ENCODE measurements at regions not wholly inside any gene's neighbourhood (a gene's known extent, or its start where the extent isn't known, plus 50 kb on each side); places are given as distances from the start of the nearest gene placed in this dataset.

DNA sequence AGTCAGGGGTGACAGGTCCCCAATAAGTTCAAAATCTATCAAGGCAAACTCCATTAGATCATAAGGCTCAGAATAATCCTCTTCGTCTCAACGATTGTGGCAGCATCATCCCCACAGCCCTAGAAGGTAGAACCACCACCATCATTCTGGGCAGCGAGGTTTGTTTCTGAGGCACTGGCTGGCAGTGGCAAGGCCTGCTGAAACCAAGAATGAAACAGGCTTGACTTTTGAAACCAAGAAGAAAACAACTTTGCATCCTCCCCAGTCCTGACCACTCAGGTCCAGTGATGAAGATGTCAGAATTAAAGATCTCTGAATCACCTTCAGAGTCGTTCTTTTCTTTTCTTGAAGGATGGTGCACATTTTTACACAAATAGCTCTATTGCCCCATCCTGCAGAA is 152.6 kb upstream of the SYT1 start (continued):
- TF ChIP-seq RCOR1 (IDR thresholded peaks at IDR 0.05; ENCODE audit: insufficient replicate concordance, low read length), result no peak
- no peak for TF ChIP-seq POLR2A (IDR thresholded peaks at IDR 0.05; ENCODE audit: low read depth, low read length)
- TF ChIP-seq NFE2L2 (IDR thresholded peaks at IDR 0.05; ENCODE audit: low read depth, low read length), result no peak

DNA sequence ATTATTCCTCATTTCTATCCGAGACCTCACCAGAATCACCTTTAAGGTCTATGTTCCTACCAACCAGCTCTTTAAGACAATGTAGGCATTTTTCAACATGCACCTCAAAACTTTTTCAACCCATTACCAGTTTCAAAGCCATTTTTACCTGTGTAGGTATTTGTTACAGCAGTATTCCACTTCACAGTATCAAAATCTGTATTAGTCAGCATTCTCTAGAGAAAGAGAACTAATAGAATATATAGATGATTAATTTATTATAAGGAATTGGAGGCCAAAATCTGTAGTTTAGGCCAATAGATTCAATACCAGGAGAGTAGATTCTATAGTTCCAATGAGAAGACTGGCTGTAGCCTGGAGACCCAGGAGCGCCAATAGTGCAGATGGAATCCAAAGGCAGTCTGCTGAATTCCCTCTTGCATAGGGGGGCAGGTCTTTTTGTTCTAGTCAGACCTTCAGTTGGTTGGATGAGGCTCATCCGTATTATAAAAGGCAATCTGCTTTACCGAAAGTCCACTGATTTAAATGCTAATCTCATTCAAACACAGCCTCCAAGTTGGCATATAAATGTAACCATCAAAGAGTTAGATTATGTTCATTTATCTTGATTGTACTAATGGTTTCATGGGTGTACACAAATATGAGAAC is 151.6 kb upstream of the SYT1 start:
- no peak overlapping the region for H4K91ac ChIP-seq (ENCODE audit: insufficient read depth, low read depth, low read length)
- H2BK15ac ChIP-seq (ENCODE audit: low read depth, low read length), result no peak overlapping the region
- H3K14ac ChIP-seq (replicated peaks; ENCODE audit: low read depth, low read length), result no peak overlapping the region
- ATAC-seq (ENCODE audit: low read depth) (no peak), DNase-seq (no peak)
- POLR2A ChIA-PET (ENCODE audit: unreplicated experiment), result no interaction called here
- no peak overlapping the region for H3K23ac ChIP-seq (ENCODE audit: low read depth, low read length)
- no peak overlapping the region for H3K56ac ChIP-seq (ENCODE audit: extremely low read depth, insufficient read depth, low read length)
- H4K5ac ChIP-seq (ENCODE audit: low read depth, low read length), result no peak overlapping the region
- H2AFZ ChIP-seq (replicated peaks; ENCODE audit: low read length, poor library complexity), result no peak overlapping the region
- H3K27ac ChIP-seq (ENCODE audit: insufficient read depth, low read length), result no peak overlapping the region
- no peaks in the 10 kb centered on the region for H3K36me3 ChIP-seq (ENCODE audit: control insufficient read depth, insufficient read depth, low read length)
- H3K9me1 ChIP-seq (ENCODE audit: insufficient read depth, low read length), result no peaks in the 10 kb centered on the region
- H3K79me1 ChIP-seq (ENCODE audit: low read depth in 1 of 2, low read length in 2 of 2), result no peaks in the 10 kb centered on the region
- in situ Hi-C loops (cut with MboI; ENCODE audit: low sequenced_read_pairs), result no loop called here
- H3K4me1 ChIP-seq (ENCODE audit: control insufficient read depth, insufficient read depth, low read length), result no peaks in the 10 kb centered on the region
- no peak overlapping the region for H3K4me2 ChIP-seq (ENCODE audit: low read depth, low read length)
- dilution Hi-C loops (cut with HindIII; ENCODE audit: low sequenced_read_pairs, unreplicated experiment), result no loop called here
- no peak overlapping the region for H3K9ac ChIP-seq (ENCODE audit: low read depth, low read length)
- no peak overlapping the region for H3K4me3 ChIP-seq (ENCODE audit: insufficient read depth, low read depth, low read length)
- no peak overlapping the region for H2BK20ac ChIP-seq (ENCODE audit: low read depth, low read length)
- no peaks in the 10 kb centered on the region for H3K9me3 ChIP-seq (ENCODE audit: control insufficient read depth, insufficient read depth, low read length)
- WGBS, 2 experiments (ENCODE audit: extremely low coverage in 2 of 2, insufficient read length in 1 of 2), result no CpG with 5 or more reads among the region's 4 CpGs
- CTCF ChIA-PET, result no interaction called here
- no peak overlapping the region for H4K8ac ChIP-seq (ENCODE audit: low read depth in 2 of 2, low read length in 2 of 2)
- intact Hi-C loops (cut with micrococcal nuclease), result no loop called here
- no peaks in the 10 kb centered on the region for H3K27me3 ChIP-seq (ENCODE audit: control insufficient read depth, insufficient read depth, low read length)
- H2AK5ac ChIP-seq (ENCODE audit: low read depth, low read length), result no peak overlapping the region
- no peak overlapping the region for H2BK5ac ChIP-seq (ENCODE audit: low read depth, low read length, poor library complexity, severe bottlenecking)
- no peak overlapping the region for H2BK120ac ChIP-seq (ENCODE audit: low read depth, low read length)
- no peak overlapping the region for H2AK9ac ChIP-seq (replicated peaks; ENCODE audit: low read depth, low read length, poor library complexity)
- no peaks in the 10 kb centered on the region for H4K20me1 ChIP-seq (ENCODE audit: insufficient read depth, low read length)
- H3K18ac ChIP-seq (ENCODE audit: low read depth, low read length), result no peak overlapping the region
- TF ChIP-seq RFX5 (IDR thresholded peaks at IDR 0.05; ENCODE audit: low read depth, low read length) (no peak), FOS (IDR thresholded peaks at IDR 0.05; ENCODE audit: low read depth, low read length) (no peak), MAFK (IDR thresholded peaks at IDR 0.05; ENCODE audit: low read depth, low read length) (peak; percentile 62), RCOR1 (IDR thresholded peaks at IDR 0.05; ENCODE audit: insufficient replicate concordance, low read length) (no peak), MXI1 (IDR thresholded peaks at IDR 0.05; ENCODE audit: borderline replicate concordance, low read depth, low read length) (no peak)
- no TSS peak for BruUV-seq (replicated peaks)
- H3K4ac ChIP-seq (ENCODE audit: low read depth, low read length), result no peak overlapping the region
